DMS 273 treated with DMSO at 0.1 percent for 48 hours (cell line): ENCODE measurements at regions not wholly inside any gene's neighbourhood (a gene's known extent, or its start where the extent isn't known, plus 50 kb on each side); places are given as distances from the start of the nearest gene placed in this dataset.

Experiments used
- DNase-seq: peaks from one replicate; lab custom pipeline; 2025; lab: John Stamatoyannopoulos, UW

GRCh38 chr17:77501751-77502625 lies 361.2 kb downstream of the SEC14L1 start:
- DNase-seq = no peak

DNA sequence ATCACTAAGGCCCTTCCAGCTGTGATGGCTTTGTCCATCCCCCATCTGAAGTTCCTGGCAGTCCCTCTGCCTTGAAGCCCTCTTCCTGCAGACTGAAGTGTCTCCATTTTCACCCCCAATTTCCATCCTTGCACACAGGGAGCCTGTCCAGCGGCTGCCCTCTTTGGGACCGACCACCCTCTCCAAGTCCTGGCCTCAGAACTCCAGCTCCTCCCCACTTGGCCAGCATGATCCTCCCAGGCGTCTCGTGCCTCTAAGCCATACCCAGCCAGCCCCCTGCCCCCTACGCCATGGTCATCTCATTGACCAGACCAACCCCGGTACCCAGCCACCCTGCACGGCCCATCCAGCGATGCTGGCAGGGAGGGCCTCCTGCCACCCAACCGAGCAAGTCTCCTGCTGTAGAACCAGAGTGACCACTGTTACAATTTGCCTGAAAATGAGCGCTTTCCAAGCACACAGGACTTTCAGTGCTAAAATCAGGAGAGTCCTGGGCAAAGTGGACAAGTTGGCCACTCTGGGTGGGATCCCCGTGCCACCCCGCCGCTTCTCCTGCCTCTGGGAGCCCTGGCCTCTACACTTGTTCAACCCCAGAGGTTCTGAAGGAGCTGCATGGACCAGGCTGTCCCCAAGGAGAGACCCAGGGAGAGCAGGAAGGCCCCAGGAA lies 362.0 kb downstream of the SEC14L1 start:
- no peak for DNase-seq

DNA sequence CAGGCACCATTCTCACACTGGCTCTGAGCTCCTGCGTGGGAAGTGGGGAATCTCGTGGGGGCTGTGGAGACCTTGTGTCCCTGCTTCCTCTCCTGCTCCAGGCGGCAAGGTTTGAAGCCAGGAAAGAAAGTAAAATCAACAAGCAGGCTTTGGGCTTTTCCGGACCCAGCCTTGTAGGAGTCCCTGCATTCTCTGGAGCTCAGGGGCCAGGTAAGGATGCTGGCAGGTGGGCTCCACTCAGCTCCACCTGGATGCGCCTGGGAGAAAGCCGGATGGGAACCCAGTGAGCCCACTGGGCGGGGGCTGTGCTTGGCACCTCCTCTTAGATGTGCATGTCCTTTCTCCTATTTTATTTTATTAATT lies 362.5 kb downstream of the SEC14L1 start:
- DNase-seq = no peak

- DNase-seq = no peak
Measured at GRCh38 chr17:77503916-77504651, 363.3 kb downstream of the SEC14L1 start.

- no peak for DNase-seq
Measured at GRCh38 chr17:77504652-77505155, 363.9 kb downstream of the SEC14L1 start.

- DNase-seq = no peak
Measured at GRCh38 chr17:77505181-77505639, 364.4 kb downstream of the SEC14L1 start.

- no peak for DNase-seq
Measured at GRCh38 chr17:77506371-77506991, 365.7 kb downstream of the SEC14L1 start.

GRCh38 chr17:77507111-77507885 lies 366.5 kb downstream of the SEC14L1 start:
- DNase-seq = peak; percentile 13

- DNase-seq = no peak
Measured at GRCh38 chr17:77508047-77508715, 367.4 kb downstream of the SEC14L1 start.

GRCh38 chr17:77509089-77509488 lies 368.3 kb downstream of the SEC14L1 start:
- DNase-seq = no peak

DNA sequence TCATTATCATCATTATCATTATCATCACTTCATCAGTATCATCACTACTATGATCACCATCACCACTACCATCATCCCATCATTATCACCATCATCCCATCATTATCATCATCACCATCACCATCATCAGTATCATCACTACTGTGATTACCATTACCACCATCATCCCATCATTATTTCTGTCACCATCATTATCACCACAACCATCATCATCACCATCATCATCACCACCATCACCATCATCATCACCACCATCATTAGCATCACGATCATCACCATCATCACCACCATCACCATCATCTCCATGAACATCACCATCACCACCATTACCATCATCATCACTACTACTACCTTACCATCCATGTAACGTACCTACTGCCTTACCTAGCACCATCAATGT lies 368.8 kb downstream of the SEC14L1 start:
- no peak for DNase-seq

DNA sequence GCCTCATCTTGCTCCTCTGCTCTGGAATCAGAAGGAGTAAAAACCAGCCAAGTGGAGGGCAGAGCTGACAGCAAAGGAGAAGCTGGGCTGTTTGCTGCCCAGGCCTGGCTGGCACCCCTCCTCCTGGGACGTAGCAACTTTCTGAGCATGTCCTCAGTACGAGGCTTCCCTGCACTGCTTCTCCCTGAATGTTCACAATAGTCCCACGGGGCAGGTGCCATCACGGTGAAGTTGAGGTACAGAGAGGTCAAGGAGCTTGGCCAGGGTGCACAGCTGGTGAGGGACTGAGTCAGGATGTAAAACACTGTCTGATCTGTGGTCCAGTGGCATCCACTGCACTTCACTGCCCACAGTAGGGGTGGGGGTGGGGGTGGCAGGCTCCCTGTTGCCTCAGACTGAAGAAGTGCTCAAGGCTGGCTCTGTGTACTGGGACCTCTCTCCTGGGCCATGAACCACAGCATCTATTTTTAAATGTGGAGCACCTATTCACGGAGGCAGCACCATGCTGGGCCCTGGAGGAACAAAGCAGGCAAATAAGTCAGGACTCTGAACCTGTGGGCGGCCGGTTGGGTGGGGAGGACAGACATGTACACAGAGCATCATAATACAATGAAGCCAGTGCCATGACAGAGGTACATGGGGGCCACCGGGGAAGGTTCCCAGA lies 369.5 kb downstream of the SEC14L1 start:
- no peak for DNase-seq

- DNase-seq = no peak
Measured at GRCh38 chr17:77511514-77512061, 370.8 kb downstream of the SEC14L1 start.

- no peak for DNase-seq
Measured at GRCh38 chr17:77512062-77512946, 371.5 kb downstream of the SEC14L1 start.

DNA sequence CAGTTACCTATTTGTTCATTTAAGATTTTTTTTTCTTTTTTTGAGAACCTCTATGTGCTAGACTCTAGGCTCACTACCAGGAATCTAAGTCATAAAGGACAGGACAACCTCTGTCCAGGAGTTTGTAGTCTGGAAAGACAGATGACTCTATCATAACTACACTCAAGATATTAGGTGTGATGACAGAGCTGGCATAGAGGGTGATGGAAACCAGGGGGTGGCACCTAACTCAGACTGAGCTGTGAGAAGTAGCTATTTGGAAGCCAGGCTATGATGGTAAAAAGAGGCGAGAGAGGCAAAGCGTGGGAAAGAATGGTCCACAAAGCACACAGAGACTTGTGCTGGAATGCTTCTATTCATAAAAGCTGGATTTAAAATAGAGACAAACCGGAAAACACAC lies 372.3 kb downstream of the SEC14L1 start:
- DNase-seq = no peak

DNA sequence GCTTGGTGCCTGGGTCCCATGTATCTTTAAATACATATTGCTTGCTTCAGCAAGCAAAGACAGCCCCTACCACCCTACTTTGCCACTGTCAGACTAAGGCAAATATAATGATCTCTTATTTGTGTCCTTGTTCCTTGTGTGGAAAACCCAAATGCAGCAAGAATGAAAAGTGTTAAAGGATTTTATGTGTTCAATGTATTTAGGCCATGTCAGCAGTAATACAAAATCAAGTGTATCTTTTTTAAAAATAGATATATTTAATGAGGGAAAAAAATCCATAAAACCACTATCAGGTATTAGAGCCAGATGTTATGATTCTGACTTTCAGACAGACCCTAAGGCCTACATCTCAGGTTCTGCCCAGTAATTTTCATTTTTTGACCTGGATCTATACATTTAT lies 374.5 kb downstream of the SEC14L1 start:
- DNase-seq = no peak

- no peak for DNase-seq
Measured at GRCh38 chr17:77516902-77517301, 376.1 kb downstream of the SEC14L1 start.

DNA sequence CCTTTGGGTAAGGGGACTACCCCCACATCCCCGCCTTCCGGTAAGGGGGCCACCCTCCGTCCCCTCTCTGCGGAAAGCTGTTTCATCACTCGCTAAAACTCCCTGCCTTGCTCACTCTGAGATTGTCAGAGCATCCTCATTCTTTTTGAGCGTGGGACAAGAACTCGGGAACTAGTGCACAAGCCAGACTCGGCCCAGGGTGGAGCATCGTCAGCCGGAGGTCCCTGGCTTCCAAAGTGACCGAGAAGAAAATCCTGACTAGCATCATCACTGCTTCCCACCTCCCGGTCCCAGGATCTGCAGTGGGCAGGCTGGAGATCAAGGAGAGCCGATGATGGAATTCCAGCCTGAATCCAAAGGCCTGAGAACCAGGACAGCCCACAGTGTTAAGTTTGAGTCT lies 380.3 kb downstream of the SEC14L1 start:
- no peak for DNase-seq

- DNase-seq = no peak
Measured at GRCh38 chr17:77523540-77523939, 382.8 kb downstream of the SEC14L1 start.
